Breast epithelium (tissue), 3 donors: ENCODE measurements at regions not wholly inside any gene's neighbourhood (a gene's known extent, or its start where the extent isn't known, plus 50 kb on each side); places are given as distances from the start of the nearest gene placed in this dataset.

Experiments used
- CTCF ChIP-seq, 3 donors: fragments of 450-650 bp; IDR thresholded peaks; one replicate each; pipeline ENCODE4 v1.5.1; 2016 to 2017; ENCODE audit warnings: antibody characterized with exemption in 3 of 3, mild to moderate bottlenecking in 3 of 3, moderate library complexity in 3 of 3
- POLR2A ChIP-seq: fragments of 450-650 bp; IDR thresholded peaks from one replicate; pipeline ENCODE4 v1.6.1; 2016; ENCODE audit warnings: antibody characterized with exemption, mild to moderate bottlenecking, moderate library complexity

- TF ChIP-seq CTCF (IDR thresholded peaks at IDR 0.05) (no peak), POLR2A (no peak)
Observed at GRCh38 chr11:92717240-92717639, 252.2 kb upstream of the MTNR1B start.
